GM12891 (cell line): ENCODE measurements at regions not wholly inside any gene's neighbourhood (a gene's known extent, or its start where the extent isn't known, plus 50 kb on each side); places are given as distances from the start of the nearest gene placed in this dataset.

ENCODE experiments used
- POLR2A ChIP-seq: IDR thresholded peaks from 2 replicates; pipeline ENCODE4 v1.6.1; 2011; ENCODE audit warnings: low read depth, low read length, control low read depth
- POLR2AphosphoS5 ChIP-seq: IDR thresholded peaks from 2 replicates; pipeline ENCODE4 v1.6.1; 2011; ENCODE audit warnings: low read depth, low read length, control low read depth
- POU2F2 ChIP-seq: IDR thresholded peaks from 2 replicates; pipeline ENCODE4 v1.6.1; 2011; ENCODE audit warnings: low read depth, mild to moderate bottlenecking, control low read depth, low read length, moderate library complexity
- TAF1 ChIP-seq: IDR thresholded peaks from 2 replicates; pipeline ENCODE4 v1.6.1; 2011; ENCODE audit warnings: low read depth, low read length, control low read depth

GRCh38 chr9:115374724-115375268 lies 256.8 kb upstream of the TNC start:
- no peak for TF ChIP-seq POLR2A
- no peak for TF ChIP-seq POLR2AphosphoS5
- TF ChIP-seq TAF1, result no peak
- no peak for TF ChIP-seq POU2F2
